ENCODE measurements at regions not wholly inside any gene's neighbourhood (a gene's known extent, or its start where the extent isn't known, plus 50 kb on each side); places are given as distances from the start of the nearest gene placed in this dataset.

DNA sequence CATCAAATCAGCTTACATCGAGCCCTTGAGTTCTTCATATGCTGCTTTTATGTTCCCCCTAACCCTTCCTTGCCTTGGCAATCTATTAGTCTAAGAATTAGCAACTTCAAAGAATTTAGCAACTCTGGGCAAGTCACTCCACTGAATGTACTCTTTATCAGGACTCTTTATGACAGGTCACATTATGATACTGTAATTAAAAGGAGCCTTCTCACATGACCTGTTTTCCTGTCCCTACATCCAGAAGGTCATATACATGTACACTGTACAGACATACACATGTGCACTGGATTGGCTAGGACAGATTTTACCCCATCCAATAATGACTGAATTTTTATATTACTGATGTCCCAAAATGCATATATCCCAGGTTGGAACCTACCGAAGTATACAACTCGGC is 463.1 kb downstream of the SHQ1 start:
- H3K9me3 Mint-ChIP-seq = no peaks in the 10 kb centered on the region
- no peak overlapping the region for H3K27ac Mint-ChIP-seq (ENCODE audit: low read depth)
- no peak overlapping the region for H3K4me3 Mint-ChIP-seq
- H3K4me1 Mint-ChIP-seq = peaks cover 61% of the 10 kb centered on the region
- ATAC-seq (replicated peaks; ENCODE audit: extremely low read depth, poor library complexity, severe bottlenecking) (no peak), DNase-seq (ENCODE audit: low spot score in 2 of 2) (no peak)
- H3K27me3 Mint-ChIP-seq = no peaks in the 10 kb centered on the region
- H3K36me3 Mint-ChIP-seq (ENCODE audit: insufficient read depth) = no peaks in the 10 kb centered on the region

DNA sequence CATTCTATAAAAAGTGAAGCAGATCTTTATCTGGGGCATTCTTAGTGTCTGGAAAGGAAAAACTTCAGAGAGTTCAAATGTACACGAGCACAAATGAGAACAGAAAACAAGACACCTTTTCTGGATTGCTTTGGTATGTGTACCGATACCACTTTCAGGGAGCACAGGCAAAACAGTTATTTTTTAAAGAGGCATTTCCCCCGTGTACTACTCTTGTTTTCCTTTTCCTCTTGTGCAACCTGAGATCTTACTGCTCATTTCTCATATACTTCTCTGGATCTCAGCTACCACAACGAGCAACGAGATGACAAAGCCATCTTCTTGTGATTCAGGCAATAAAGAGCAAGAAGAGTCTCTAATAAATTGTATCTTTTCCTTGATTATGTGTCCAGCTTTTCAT is 463.6 kb downstream of the SHQ1 start:
- no peak for DNase-seq (ENCODE audit: low spot score in 2 of 2)
- no peak for ATAC-seq (replicated peaks; ENCODE audit: extremely low read depth, poor library complexity, severe bottlenecking)
- peaks cover 61% of the 10 kb centered on the region for H3K4me1 Mint-ChIP-seq
- no peaks in the 10 kb centered on the region for H3K9me3 Mint-ChIP-seq
- no peak overlapping the region for H3K4me3 Mint-ChIP-seq
- H3K27me3 Mint-ChIP-seq = no peaks in the 10 kb centered on the region
- no peak overlapping the region for H3K27ac Mint-ChIP-seq (ENCODE audit: low read depth)
- no peaks in the 10 kb centered on the region for H3K36me3 Mint-ChIP-seq (ENCODE audit: insufficient read depth)

DNA sequence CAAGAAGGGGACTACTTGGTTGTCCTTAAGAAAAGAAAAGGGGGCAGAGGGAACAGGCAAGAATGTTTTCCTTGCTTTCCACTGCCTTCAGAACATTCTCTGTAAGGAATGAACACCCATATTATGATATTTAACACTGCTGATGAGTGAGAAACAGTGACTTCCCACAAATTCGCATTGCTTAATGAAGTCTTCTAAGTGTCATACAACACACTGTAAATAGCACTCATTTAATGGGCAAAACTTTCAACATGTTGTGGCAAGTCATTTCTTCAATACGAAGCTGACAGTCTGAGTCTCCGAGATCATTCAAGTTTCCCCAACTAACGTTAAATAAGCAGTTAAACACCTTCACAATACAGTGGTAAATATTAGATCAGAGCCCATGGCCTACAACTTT is 464.4 kb downstream of the SHQ1 start:
- Mint-ChIP-seq H3K27me3 (no peaks in the 10 kb centered on the region), H3K27ac (ENCODE audit: low read depth) (no peak overlapping the region), H3K4me1 (peaks cover 56% of the 10 kb centered on the region), H3K36me3 (ENCODE audit: insufficient read depth) (peaks cover 2% of the 10 kb centered on the region), H3K4me3 (no peak overlapping the region), H3K9me3 (no peaks in the 10 kb centered on the region)
- ATAC-seq (replicated peaks; ENCODE audit: extremely low read depth, poor library complexity, severe bottlenecking) (no peak), DNase-seq (ENCODE audit: low spot score in 2 of 2) (no peak)

DNA sequence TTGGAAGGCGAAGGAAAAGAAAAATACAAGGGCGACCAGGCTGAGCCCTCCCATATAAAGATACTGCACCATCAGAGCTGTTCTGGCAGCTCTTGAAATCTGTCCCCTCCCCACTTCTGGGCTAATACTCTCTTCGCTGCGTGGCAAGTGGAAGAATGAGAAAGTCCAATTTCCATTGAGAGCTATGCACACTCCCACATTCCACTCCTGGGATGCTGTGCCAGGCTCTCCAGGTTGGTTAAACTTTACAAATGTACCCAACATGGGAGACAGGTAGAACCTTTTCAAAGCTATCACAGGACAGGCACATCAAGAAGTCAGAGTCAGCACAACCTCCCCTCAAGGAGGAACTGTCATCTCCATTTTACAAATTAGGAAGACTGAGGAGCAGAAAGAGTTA is 465.0 kb downstream of the SHQ1 start:
- Mint-ChIP-seq H3K27me3 (no peaks in the 10 kb centered on the region), H3K27ac (ENCODE audit: low read depth) (no peak overlapping the region), H3K4me1 (peaks cover 51% of the 10 kb centered on the region), H3K4me3 (no peak overlapping the region), H3K36me3 (ENCODE audit: insufficient read depth) (peaks cover 8% of the 10 kb centered on the region), H3K9me3 (no peaks in the 10 kb centered on the region)
- ATAC-seq (replicated peaks; ENCODE audit: extremely low read depth, poor library complexity, severe bottlenecking) (no peak), DNase-seq (ENCODE audit: low spot score in 2 of 2) (no peak)

DNA sequence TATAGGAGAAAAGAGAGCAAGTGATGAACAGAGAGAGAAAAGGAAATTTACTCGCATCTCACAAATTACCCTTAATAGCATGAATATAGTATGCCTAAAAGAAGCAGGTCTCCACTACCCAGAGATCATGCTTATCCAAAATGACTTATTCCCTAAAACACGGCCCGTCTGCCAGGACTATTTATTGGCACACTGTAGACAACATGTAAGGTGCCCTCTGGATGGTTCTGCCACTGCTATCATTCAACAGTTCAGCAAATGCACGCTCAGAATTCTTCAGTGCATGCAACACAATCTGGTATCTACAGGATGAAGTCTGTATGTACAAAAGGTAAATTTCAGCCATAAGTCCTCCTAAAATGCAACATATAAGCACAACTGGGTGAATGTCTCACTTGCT is 465.8 kb downstream of the SHQ1 start:
- no peak overlapping the region for H3K4me3 Mint-ChIP-seq
- peaks cover 8% of the 10 kb centered on the region for H3K36me3 Mint-ChIP-seq (ENCODE audit: insufficient read depth)
- no peaks in the 10 kb centered on the region for H3K9me3 Mint-ChIP-seq
- ATAC-seq (replicated peaks; ENCODE audit: extremely low read depth, poor library complexity, severe bottlenecking) (no peak), DNase-seq (ENCODE audit: low spot score in 2 of 2) (no peak)
- peak overlapping the region; percentile 32 for H3K27ac Mint-ChIP-seq (ENCODE audit: low read depth)
- peaks cover 46% of the 10 kb centered on the region for H3K4me1 Mint-ChIP-seq
- H3K27me3 Mint-ChIP-seq = no peaks in the 10 kb centered on the region

DNA sequence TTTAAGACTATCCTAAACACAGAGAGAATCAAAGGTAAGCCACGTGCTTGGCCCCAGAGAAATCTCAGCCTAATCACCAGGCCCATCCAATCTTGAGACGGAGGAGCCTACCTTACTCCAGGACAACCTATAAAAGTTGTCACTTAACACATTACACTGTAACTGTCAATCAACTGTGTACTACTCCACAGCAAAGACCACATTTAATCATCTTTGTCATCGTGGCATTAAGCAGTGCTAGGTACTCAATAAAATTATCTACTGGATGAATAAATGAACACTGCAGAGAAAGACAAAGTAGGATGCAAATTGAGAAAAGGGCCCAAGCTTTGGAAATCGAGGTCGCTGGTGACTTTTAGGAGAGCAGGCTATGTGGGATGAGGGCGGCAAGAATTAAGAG is 466.7 kb downstream of the SHQ1 start:
- no peaks in the 10 kb centered on the region for H3K9me3 Mint-ChIP-seq
- H3K4me1 Mint-ChIP-seq = peaks cover 46% of the 10 kb centered on the region
- H3K4me3 Mint-ChIP-seq = no peak overlapping the region
- ATAC-seq (replicated peaks; ENCODE audit: extremely low read depth, poor library complexity, severe bottlenecking) = no peak
- peaks cover 11% of the 10 kb centered on the region for H3K36me3 Mint-ChIP-seq (ENCODE audit: insufficient read depth)
- no peak for DNase-seq (ENCODE audit: low spot score in 2 of 2)
- peak overlapping the region; percentile 32 for H3K27ac Mint-ChIP-seq (ENCODE audit: low read depth)
- no peaks in the 10 kb centered on the region for H3K27me3 Mint-ChIP-seq

GRCh38 chr3:72380711-72381493 is 467.3 kb downstream of the SHQ1 start:
- no peaks in the 10 kb centered on the region for H3K27me3 Mint-ChIP-seq
- H3K27ac Mint-ChIP-seq (ENCODE audit: low read depth) = peak overlapping the region; percentile 32
- no peak for ATAC-seq (replicated peaks; ENCODE audit: extremely low read depth, poor library complexity, severe bottlenecking)
- H3K9me3 Mint-ChIP-seq = no peaks in the 10 kb centered on the region
- H3K36me3 Mint-ChIP-seq (ENCODE audit: insufficient read depth) = peaks cover 11% of the 10 kb centered on the region
- H3K4me3 Mint-ChIP-seq = no peak overlapping the region
- peaks cover 40% of the 10 kb centered on the region for H3K4me1 Mint-ChIP-seq
- DNase-seq (ENCODE audit: low spot score in 2 of 2) = no peak

GRCh38 chr3:72380193-72380592 is 468.1 kb downstream of the SHQ1 start:
- Mint-ChIP-seq H3K4me3 (no peak overlapping the region), H3K9me3 (no peaks in the 10 kb centered on the region), H3K27ac (ENCODE audit: low read depth) (no peak overlapping the region), H3K4me1 (peaks cover 42% of the 10 kb centered on the region), H3K27me3 (no peaks in the 10 kb centered on the region), H3K36me3 (ENCODE audit: insufficient read depth) (peaks cover 11% of the 10 kb centered on the region)
- no peak for DNase-seq (ENCODE audit: low spot score in 2 of 2)
- ATAC-seq (replicated peaks; ENCODE audit: extremely low read depth, poor library complexity, severe bottlenecking) = no peak

GRCh38 chr3:72379500-72380187 is 468.6 kb downstream of the SHQ1 start:
- Mint-ChIP-seq H3K27me3 (no peaks in the 10 kb centered on the region), H3K4me3 (no peak overlapping the region), H3K9me3 (no peaks in the 10 kb centered on the region), H3K27ac (ENCODE audit: low read depth) (no peak overlapping the region), H3K4me1 (peaks cover 37% of the 10 kb centered on the region), H3K36me3 (ENCODE audit: insufficient read depth) (peaks cover 11% of the 10 kb centered on the region)
- ATAC-seq (replicated peaks; ENCODE audit: extremely low read depth, poor library complexity, severe bottlenecking) (no peak), DNase-seq (ENCODE audit: low spot score in 2 of 2) (no peak)

DNA sequence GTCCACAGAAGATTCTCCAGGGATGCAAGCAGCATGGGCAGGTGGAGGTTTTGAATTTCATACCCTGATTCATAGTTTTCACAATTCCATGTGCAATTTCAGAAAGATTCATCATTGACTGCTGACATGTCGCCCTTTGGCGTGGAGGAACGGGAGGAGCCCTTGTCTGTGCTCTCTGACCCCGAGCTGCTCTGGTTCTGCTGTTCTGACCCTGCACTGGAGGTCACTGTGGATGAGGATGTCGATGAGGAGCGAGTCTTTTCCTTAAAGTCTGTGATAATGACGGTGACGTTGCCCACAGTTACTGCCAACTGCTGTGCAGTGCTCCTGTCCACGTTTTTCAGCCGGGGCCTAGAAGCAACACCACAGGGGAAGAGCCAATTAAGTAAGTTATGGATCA is 470.0 kb downstream of the SHQ1 start:
- Mint-ChIP-seq H3K9me3 (no peaks in the 10 kb centered on the region), H3K27ac (ENCODE audit: low read depth) (no peak overlapping the region), H3K36me3 (ENCODE audit: insufficient read depth) (peaks cover 14% of the 10 kb centered on the region), H3K4me1 (peaks cover 23% of the 10 kb centered on the region), H3K27me3 (no peaks in the 10 kb centered on the region), H3K4me3 (no peak overlapping the region)
- ATAC-seq (replicated peaks; ENCODE audit: extremely low read depth, poor library complexity, severe bottlenecking) (no peak), DNase-seq (ENCODE audit: low spot score in 2 of 2) (no peak)

- Mint-ChIP-seq H3K4me1 (peaks cover 21% of the 10 kb centered on the region), H3K36me3 (ENCODE audit: insufficient read depth) (peaks cover 14% of the 10 kb centered on the region), H3K4me3 (no peak overlapping the region), H3K27ac (ENCODE audit: low read depth) (no peak overlapping the region), H3K27me3 (no peaks in the 10 kb centered on the region), H3K9me3 (no peaks in the 10 kb centered on the region)
- DNase-seq (ENCODE audit: low spot score in 2 of 2) (no peak), ATAC-seq (replicated peaks; ENCODE audit: extremely low read depth, poor library complexity, severe bottlenecking) (no peak)
These were observed 471.1 kb downstream of the SHQ1 start for GRCh38 chr3:72376956-72377710.

- no peak overlapping the region for H3K4me3 Mint-ChIP-seq
- peaks cover 14% of the 10 kb centered on the region for H3K36me3 Mint-ChIP-seq (ENCODE audit: insufficient read depth)
- no peaks in the 10 kb centered on the region for H3K9me3 Mint-ChIP-seq
- no peaks in the 10 kb centered on the region for H3K27me3 Mint-ChIP-seq
- no peak for ATAC-seq (replicated peaks; ENCODE audit: extremely low read depth, poor library complexity, severe bottlenecking)
- DNase-seq (ENCODE audit: low spot score in 2 of 2) = no peak
- peaks cover 11% of the 10 kb centered on the region for H3K4me1 Mint-ChIP-seq
- no peak overlapping the region for H3K27ac Mint-ChIP-seq (ENCODE audit: low read depth)
These were observed 472.8 kb downstream of the SHQ1 start for GRCh38 chr3:72375237-72376076.

All from central memory CD8-positive, alpha-beta T cell (primary cell).